ENCODE measurements at regions not wholly inside any gene's neighbourhood (a gene's known extent, or its start where the extent isn't known, plus 50 kb on each side); places are given as distances from the start of the nearest gene placed in this dataset.
"Not testable (repeated sequence)": the region's sequence is repeated elsewhere in the genome, so short reads cannot be mapped to it uniquely, and the experiment has no call there.

DNA sequence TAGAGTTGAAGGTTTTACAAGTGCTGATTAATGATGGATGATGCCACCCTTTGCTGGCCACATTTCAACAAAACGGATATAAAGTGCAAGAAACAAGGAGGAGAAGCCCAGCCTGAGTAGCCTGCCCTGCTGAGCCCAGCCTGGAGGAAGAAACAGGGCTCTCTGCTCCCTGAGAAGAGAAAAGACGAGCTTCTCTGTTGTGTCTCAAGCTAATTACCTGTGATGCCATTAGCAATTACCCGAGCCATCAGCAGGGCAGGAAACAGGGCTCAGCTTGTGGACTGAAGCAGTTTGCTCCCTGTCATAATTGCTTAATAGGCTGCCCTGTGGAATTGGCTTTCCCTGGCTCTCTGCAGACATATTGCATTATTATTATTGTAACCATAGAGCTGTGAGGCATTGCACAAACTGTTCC lies 709.3 kb upstream of the AUTS2 start:
- DNase-seq: peak; percentile 76

DNA sequence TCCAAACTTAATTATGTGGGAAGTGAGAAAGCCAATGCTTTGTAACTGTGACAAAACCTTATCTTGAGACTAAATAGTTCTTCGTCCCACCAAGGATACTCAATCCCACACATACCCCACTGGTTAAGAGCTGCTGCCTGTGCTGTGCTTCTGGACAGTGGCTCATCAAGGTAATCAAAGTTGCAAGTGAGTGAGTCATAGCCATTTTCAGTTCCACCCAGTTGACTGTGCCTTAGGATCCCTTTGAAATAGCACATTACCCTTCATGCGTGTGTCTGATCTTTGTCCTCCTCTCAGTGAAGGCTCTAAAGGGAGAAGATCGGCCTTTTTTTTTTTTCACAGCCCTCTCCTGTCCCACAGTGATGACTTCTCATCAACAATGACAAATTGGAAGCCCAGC lies 706.0 kb upstream of the AUTS2 start:
- no peak for DNase-seq

DNA sequence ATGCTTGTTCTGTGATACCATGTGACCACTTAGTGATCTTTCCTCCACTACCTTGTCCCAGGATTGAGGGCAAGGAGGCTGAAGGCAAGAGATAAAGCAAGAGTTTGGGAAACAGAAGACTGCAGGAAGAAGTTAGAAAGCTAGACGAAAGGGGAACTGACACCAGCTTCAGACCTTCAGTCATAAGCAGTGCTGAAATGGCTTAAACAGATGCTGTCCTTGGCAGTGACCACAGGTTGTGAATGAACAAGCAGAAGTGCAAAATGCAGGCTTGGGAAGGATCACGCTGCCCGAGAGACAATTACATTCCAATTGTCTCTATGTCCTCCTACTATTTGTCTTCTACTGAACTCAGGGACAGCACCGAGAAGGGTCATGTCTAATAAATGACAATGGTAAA lies 704.9 kb upstream of the AUTS2 start:
- no peak for DNase-seq

DNA sequence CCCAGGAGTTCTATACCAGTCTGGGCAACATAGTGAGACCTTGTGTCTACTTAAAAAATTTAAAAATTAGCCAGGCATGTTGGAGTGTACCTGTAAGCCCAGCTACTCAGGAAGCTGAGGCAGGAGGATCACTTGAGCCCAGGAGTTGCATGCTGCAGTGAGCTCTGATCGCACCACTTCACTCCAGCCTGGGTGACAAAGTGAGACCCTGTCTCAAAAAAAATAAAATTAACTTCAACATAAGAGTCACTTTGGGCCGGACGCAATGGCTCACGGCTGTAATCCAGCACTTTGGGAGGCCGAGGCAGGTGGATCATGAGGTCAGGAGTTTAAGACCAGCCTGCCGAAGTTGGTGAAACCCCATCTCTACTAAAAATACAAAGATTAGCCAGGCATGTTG lies 699.1 kb upstream of the AUTS2 start:
- not testable (repeated sequence) for DNase-seq

DNA sequence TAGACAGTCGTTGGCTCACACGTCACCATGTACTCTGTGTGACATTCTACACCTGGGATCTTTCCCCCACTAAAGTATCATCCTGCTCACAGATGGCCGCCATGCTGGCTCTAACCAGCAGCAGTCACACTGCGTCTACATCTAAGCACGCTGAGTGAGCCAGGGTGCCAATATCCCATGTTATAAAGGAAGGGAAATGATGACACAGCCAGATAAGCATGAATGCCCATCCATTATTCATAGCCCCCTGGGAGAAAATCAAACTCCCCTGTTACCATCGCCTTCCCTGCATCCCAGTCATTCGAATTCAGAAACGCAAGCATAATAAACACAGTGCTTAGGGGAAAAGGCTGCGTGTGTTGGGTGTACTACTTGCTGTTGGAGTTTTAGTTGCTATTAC lies 698.2 kb upstream of the AUTS2 start:
- no peak for DNase-seq

DNA sequence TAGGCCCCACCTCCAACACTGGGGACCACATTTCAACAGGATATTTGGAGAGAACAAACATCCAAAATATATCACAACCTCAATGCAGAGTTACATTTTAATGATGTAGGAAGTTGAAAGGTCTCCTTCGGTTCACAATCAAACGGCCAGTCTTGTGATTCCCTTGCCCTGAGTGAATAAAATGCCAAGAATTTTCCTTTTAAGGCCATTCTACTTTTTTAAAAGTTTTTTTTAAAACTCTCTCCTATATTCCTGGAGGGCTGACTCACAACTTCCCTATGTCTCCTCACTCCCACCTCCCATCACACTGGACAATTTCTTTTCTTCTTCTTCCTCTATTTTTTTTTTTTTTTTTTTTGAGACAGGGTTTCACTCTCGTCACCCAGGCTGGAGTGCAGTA lies 693.6 kb upstream of the AUTS2 start:
- DNase-seq: no peak

DNA sequence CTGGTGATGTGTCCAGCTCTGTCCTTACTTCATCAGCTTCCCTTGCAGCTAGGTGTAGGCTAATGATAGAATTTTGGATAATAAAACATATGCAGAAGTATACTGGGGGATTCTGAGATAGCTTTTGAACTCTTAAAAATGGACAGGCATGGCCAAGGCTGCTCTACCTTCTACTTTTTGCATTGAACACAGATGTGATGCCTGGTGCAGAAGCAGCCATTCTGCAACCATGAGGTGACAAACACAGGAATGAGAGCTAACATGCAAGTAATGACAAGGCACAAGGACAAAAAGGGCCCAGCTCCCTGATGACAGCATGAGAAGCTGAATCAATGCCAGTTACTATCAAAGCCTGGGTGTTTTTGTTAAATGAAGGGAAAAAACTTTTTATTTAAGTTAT lies 686.5 kb upstream of the AUTS2 start:
- DNase-seq: no peak

DNA sequence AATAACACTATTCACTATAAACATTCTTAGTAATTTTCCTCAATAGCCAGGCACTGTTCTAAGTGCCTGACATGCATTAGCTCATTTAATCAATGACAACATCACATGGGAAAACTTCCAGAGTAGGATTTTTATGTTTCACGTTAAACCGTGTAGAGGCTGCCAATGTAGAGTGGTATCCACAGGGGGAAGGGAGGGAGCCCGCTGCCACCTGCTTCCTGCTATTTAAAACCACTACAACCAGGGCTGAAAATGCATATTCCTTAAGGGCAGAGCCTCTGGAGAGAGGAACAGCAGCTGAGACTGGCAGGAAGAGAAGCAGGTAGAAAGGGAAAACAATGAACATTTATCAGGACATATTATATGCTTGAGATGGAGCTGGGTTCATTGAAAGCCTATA lies 684.3 kb upstream of the AUTS2 start:
- peak; percentile 37 for DNase-seq

DNA sequence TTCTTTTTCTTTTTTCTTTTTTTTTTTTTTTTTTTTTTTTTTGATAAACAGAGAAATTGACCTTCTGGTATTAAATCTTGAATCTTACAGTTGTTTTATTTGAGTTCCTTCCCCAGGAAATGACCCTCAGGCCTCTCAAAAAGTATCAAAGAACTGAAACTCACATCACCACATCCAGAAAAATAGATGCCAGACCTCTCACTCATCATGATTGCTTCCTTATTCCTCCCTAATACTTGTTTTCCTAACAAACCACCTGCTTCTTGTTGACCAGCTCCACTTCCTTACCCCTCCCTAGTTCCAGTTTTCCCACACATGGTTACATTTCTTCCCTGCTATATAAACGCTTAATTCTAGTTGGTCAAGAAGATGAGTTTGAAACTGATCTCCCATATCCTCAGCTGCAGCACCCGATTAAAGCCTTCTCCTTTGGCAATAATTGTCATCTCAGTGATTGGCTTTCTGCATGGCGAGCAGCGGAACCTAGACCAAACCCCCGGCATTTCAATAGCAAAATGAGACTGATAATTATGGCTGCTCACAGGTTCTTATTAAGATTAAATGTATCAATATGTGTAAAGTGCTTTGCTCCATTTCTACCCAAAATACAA lies 681.1 kb upstream of the AUTS2 start:
- DNase-seq: no peak

DNA sequence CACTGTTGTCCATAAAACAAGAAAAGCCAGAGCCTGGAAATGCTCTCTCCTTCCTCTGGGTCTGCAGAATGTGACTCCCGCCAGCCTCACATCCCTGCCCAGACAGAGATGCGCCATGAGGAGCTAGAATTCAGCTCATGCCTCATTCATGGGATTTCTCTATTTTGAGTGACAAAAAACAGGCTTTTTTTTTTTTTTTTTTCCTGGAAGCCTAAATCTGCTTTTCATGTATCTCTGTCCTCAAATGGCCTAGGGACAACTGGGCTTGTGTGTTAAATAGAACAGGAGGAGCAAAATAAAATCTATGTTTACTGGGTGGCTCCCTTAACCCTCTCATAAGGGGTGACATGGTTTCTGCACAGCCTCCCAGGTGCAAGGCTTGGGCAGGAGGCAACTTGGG lies 679.7 kb upstream of the AUTS2 start:
- DNase-seq: no peak

DNA sequence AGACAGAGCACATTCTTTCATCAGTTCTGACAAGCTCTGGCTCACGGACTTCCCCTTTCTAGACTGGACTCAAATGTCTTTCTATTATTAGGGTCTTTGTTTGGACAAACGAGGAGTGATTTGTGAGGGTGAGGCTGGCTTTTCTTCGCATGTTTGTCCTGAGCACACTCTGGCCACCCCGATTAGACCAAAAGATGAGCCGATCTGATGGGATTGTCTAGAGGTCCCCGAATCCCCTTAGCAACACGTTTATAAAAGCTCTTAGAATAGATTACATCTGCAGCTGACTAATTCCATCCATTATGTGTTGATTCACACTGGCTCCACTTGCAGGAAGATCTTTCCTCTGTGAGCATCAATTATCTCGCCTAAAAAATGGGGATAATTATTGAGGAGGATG lies 675.4 kb upstream of the AUTS2 start:
- DNase-seq: peak; percentile 89

DNA sequence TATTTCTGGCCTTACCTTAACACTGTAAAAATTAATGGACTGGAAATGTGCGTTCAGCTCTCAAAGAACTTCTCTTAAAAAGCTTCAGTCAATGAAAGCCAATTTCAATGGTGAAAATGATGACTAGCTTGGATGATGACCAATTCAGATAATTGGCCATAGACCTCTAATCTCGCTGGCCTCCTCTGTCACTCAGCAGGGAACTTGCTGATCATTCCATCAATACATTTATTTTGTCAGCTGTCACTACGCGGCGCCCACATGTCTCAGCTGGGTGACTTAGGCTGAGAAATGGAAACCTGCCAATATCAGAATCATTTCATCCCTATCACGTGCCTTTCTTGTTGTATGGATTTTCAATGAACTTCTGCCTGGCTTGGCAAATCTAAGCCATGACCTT lies 673.0 kb upstream of the AUTS2 start:
- DNase-seq: peak; percentile 98

DNA sequence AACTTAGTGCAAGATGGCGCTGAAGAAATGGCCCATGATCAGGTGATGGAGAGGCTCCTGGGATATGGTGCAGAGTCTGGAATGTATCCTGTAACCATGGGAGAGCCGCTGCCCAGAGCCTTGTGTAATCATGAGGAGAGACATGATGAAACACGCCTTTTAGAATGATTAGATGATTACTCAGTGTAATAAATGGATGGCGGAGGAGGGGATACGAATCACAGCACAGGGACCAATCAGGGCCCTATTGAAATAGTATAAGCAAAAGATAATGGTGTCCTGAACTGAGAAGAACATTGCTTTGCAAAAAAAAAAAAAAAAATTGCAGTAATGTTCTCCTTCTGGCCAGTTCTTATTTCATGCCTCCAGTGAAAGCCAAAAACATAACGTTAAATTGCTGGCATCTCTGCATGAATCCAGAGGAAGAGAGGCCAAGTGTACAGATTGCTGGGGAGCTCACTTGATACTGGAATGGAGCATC lies 668.5 kb upstream of the AUTS2 start:
- peak; percentile 83 for DNase-seq

DNA sequence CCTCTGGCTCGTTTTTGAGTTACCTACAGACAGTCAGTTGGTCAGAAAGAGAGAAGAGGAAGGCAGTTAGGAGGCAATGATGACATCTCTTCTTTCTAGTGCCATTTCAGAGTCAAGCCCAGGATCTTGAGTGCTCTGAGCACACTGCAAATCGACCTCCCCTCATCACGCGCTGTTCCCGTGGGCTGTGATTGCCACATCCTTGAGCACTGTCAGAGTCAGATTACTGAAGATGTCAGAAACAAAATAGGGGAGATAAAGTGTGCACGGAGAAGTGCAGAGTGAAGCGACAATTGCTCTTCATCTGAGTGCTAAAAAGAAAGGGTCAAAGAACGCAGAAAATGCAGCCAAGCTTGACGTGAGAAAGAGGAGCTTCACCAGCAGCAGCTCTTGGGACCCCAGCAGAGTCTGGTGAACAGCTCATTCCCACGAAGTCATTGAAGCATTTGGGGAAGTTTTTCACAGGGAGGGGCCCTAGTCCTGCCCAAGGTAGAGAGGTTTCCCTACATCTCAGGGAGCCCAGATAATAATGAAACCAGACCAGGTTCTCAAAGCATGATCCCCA lies 661.7 kb upstream of the AUTS2 start:
- DNase-seq: no peak

DNA sequence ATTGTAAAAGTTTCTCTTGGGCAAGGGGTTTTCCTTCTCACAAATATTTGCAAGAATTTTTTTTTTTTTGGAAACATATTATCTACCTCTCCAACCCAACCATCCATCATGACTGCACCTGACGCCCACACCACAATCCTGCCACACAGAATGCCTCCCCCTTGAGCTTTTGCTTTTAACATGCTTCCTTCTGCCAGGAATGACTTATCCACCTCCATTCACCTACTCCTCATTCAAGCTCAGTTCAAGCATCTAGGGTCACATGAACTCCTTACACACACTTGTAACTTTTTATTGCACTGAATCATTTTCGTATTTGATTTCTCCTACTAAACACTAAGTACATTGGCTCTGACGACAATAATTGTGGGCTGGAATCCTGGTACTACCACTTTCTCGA lies 660.1 kb upstream of the AUTS2 start:
- no peak for DNase-seq

DNA sequence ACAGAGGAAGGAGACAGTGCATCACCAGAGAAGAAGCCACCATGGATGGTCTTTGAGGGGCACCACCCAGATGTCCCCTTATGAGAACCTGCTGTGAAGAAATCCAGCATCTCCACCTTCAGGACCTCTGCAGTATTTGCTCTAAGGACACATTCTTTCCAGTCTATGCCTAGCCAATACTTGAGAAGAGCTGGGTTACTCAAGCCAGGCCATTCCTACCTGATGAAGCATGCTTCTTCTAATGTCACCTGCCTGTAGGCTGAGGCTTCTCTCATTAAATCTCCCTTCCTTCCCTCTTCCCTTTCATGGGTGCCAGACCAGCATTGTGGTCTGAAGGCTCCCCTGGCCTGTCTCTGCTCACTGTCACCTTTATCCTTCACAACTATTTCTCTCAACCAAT lies 654.5 kb upstream of the AUTS2 start:
- DNase-seq: no peak

DNA sequence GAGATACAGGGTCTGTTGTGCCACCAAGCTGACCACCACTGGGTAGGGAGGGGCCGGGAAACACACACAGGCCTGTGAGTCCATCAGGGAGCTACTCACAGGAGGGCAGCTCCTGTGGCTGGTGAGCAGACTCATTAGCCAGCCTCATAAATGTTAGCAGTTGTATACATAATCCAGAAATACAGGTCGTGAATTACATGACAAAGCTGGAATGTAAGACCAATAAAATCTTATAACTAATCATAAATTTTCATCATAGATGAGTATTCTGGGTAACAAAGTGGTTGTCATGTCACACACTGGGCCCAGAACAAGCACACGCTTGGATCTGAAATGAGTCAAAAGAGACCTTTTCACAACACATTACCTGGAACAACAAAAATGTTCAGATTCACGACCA lies 642.6 kb upstream of the AUTS2 start:
- DNase-seq: no peak

DNA sequence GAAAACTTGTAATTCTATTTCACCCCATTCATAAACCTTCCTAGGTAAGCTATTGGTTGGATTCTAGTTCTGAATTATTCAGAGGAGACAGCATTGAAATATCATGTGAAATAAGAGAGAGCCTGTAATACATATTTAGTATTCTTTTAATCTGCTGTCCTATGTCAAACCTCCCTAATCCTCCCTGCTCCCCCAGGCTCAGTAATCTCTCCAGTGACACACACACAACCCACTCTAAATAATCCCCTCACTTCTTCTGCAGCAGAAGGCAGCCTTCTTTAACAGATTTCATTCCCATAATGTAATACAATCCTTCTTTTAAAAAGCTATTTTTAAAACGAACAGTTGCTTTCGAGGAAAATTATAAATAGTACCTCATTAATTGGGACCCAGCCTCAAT lies 639.7 kb upstream of the AUTS2 start:
- no peak for DNase-seq

DNA sequence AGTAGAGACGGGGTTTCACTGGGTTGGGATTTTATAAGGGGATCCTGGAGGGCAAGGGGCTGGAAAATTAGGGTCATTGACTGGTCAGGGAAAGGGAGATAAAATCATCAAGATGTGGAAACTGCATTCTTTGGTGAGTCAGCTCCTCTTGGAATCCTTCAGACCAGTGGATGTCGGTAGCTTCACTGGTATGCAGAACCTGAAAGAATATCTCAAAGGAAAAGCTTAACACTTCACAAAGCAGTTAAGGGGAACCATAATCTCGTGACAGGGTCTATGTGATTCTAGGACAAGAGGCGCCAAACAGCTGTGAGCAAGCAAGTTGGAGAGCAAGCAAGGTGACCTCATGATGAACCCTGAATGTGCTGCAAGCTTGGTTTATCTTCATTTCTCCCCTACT lies 634.7 kb upstream of the AUTS2 start:
- DNase-seq: no peak

DNA sequence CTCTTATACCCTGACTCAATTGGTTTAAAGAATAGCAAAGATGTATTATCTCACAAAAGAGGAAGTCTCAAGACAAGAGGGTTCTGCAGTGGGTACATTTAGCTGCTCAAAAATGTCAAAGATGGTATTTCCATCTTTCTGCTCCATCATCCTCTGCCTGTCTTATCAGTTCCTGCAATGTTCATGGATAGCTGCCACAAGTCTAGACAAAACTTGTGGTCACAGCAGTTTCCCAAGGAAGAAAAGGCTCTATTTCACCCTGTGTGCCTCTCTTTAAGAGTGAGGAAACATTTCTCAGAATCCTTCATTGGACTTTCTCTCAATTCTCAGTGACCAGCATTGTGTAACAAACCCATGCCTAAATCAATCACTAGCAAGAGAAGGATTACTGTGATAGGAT lies 634.2 kb upstream of the AUTS2 start:
- no peak for DNase-seq

DNA sequence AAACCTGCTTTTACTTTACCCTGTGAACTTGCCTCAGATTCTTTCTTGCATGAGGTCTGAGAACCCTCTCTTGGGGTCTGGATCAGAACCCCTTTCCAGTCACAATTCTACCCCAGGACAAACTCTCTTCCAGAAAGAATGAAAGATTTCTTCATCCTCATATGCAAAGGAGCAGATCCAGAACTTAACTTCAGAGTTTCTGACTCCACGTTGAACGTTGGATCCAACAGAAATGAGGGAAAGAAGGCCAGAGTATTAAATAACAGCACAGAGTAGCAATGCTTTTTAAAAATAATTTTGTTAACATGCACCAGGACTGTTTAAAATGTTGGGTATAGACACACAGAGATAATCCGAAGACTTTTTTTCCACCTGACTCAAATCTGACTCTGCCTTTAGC lies 632.9 kb upstream of the AUTS2 start:
- DNase-seq: no peak

DNA sequence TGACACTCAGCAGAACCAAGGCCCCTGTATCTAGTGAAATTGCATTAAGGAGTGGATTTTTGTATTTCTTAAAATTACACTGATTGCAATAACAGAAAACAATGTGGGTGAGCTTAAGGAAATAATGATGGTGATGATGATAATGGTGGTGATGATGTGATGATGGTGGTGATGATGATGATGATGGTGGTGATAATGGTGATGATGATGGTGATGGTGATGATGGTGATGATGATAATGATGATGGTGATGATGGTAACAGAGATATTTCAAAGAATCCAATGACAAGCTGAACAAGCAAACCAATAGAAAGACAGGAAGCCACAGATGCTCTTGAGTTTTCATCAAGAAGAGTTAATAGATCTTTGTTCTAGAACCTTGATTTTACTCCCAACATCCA lies 630.7 kb upstream of the AUTS2 start:
- no peak for DNase-seq

DNA sequence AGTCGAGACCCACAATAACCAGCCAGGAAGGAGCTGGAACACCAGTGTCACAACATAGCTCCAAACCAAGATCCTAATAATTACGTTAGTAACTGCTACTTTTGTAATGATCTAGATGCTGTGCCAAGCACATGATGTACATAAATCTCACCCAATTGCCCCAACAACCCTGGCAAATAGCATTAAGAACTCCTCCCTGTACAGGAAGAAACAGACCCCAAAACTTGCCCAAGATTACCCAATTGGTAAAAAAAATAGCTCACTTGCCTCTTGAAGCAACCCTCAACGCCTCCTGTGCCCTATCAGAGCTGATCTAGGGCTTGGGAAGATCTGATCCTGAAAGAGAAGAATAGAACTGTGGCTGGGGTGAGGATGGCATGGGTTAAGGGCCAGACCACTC lies 628.7 kb upstream of the AUTS2 start:
- no peak for DNase-seq

DNA sequence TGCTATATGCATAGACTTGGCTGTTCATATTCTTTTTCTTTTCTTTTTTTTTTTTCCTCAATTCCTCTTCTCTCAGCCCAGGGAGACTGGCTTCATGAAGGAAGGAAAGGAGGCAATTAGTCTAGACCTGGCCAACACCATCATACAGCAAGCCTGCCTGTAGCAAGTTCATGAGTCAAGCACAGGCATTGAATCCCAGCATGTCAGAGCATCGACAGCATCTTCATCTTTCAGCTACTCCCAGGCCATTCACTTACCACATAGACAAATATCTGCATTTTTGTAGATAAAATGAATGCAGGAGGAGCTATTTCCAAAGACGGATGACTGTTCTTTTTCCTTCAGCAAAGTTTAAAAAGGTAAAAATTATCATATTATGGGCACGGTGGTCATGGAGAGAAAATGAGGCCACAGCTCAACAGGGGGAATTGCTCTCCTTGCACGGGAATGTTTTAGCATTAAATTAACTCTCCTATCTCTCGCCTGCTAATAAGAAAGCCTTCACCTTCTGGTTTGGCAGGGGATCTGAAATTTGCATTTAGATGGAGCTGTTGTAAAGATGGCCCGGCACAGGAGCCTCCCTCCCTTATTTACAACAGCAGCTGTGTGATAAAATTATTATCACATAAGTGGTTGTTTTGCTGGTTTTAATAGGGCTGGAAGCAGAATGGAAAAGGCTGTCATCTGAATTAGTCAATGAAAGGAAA lies 626.5 kb upstream of the AUTS2 start:
- no peak for DNase-seq

Data from NCI-H146 (cell line).